ENCODE measurements at regions not wholly inside any gene's neighbourhood (a gene's known extent, or its start where the extent isn't known, plus 50 kb on each side); places are given as distances from the start of the nearest gene placed in this dataset.
A peak's percentile ranks its signal among the peaks of the same experiment; 100 is the strongest.

DNA sequence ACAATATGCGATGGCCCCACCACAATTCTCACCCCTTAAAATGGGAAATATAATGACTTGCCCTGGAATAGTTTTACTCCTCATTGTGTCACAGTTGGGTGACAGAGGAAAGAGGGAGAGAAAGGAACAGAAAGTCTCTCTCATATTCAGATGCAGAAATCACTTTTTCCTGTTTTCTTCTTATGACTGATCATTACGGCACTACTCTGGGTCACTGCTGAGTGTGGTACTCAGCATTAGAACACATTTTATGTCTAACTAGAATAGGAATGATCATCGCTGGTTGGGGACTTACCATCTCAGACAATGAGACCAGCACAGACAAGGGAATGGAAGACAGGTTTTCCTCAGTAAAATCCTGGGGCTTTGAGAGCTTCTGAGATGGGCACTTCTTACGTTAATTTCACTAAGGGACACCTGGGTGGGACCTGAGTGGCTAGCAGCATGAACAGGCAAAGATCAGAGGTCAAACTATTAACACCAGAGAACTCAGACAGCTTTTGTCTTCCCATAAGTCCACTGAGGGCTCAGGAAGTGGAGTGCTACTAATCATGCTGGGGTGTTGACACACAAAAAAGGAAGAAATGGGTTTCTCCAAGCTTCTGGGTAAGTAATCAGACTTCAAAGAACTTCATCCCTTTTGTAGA lies 54.9 kb upstream of the ARHGAP18 start:
- Histone ChIP-seq H3K27ac (ENCODE audit: low read length) (no peak overlapping the region), H3K79me2 (ENCODE audit: low read length) (no peaks in the 10 kb centered on the region), H3K9ac (ENCODE audit: low read length) (no peak overlapping the region), H3K36me3 (replicated peaks; ENCODE audit: low read depth, low read length) (no peaks in the 10 kb centered on the region), H3K27me3 (ENCODE audit: low read depth, low read length) (no peaks in the 10 kb centered on the region), H3K9me3 (ENCODE audit: insufficient read depth, low read length) (no peaks in the 10 kb centered on the region), H3K4me1 (ENCODE audit: low read length) (peaks cover 12% of the 10 kb centered on the region), H3K4me2 (ENCODE audit: low read length) (peak overlapping the region; percentile 23), H3K4me3 (ENCODE audit: low read length) (no peak overlapping the region), H4K20me1 (ENCODE audit: insufficient read depth, low read length) (no peaks in the 10 kb centered on the region), H2AFZ (ENCODE audit: low read depth, low read length) (no peak overlapping the region)
- no peak for TF ChIP-seq EZH2phosphoT487 (IDR thresholded peaks at IDR 0.05; ENCODE audit: low read depth)
- TF ChIP-seq, protein P1, sequence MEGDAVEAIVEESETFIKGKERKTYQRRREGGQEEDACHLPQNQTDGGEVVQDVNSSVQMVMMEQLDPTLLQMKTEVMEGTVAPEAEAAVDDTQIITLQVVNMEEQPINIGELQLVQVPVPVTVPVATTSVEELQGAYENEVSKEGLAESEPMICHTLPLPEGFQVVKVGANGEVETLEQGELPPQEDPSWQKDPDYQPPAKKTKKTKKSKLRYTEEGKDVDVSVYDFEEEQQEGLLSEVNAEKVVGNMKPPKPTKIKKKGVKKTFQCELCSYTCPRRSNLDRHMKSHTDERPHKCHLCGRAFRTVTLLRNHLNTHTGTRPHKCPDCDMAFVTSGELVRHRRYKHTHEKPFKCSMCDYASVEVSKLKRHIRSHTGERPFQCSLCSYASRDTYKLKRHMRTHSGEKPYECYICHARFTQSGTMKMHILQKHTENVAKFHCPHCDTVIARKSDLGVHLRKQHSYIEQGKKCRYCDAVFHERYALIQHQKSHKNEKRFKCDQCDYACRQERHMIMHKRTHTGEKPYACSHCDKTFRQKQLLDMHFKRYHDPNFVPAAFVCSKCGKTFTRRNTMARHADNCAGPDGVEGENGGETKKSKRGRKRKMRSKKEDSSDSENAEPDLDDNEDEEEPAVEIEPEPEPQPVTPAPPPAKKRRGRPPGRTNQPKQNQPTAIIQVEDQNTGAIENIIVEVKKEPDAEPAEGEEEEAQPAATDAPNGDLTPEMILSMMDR (IDR thresholded peaks at IDR 0.05; ENCODE audit: low read depth, low read length), result no peak

DNA sequence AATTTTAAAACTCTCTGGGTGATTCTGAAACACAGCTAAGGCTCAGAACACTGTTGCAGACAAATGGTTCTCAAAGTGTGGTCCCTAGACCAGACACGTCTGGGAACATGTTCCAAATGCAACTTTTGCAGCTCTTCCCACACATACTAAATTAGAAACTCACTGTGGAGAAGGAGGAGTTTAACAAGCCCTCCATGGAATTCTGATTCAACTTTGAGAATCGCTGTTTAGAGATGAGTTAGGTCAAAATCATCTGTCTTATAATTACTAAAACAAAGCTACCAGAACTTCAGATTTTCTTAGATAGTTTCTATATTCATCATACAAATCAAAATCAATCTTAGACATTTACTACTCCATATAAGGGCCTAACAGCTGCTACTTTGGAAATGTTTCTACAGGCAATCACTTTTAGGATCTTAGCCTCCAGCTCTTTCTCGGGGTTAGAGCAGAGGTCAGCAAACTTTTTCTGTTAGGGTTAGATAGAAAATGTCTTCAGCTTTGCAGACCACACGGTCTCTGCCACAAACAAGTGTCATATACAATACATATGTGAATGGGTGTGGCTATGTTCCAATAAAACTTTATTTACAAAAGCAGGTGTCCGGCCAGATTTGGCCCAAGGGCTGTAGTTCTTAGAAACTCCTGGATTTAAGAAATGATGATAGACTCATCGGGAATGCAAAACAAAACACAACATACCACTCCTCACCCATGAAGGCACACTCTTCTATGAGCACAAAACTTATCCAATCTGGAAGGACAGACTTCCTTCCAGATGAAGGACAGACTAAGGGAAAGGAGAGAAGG lies 50.0 kb upstream of the ARHGAP18 start:
- Histone ChIP-seq H2AFZ (ENCODE audit: low read depth, low read length) (no peak overlapping the region), H3K9me3 (ENCODE audit: insufficient read depth, low read length) (no peaks in the 10 kb centered on the region), H3K36me3 (replicated peaks; ENCODE audit: low read depth, low read length) (no peaks in the 10 kb centered on the region), H3K27me3 (ENCODE audit: low read depth, low read length) (no peaks in the 10 kb centered on the region), H3K27ac (ENCODE audit: low read length) (no peak overlapping the region), H3K4me3 (ENCODE audit: low read length) (no peak overlapping the region), H3K4me1 (ENCODE audit: low read length) (peaks cover 7% of the 10 kb centered on the region), H3K9ac (ENCODE audit: low read length) (no peak overlapping the region), H3K4me2 (ENCODE audit: low read length) (no peak overlapping the region), H4K20me1 (ENCODE audit: insufficient read depth, low read length) (no peaks in the 10 kb centered on the region), H3K79me2 (ENCODE audit: low read length) (no peaks in the 10 kb centered on the region)
- TF ChIP-seq, protein P1 (IDR thresholded peaks at IDR 0.05; ENCODE audit: low read depth, low read length), result no peak
- no peak for TF ChIP-seq EZH2phosphoT487 (IDR thresholded peaks at IDR 0.05; ENCODE audit: low read depth)

Data from OCI-LY3 (cell line).